ENCODE measurements at regions not wholly inside any gene's neighbourhood (a gene's known extent, or its start where the extent isn't known, plus 50 kb on each side); places are given as distances from the start of the nearest gene placed in this dataset.

DNA sequence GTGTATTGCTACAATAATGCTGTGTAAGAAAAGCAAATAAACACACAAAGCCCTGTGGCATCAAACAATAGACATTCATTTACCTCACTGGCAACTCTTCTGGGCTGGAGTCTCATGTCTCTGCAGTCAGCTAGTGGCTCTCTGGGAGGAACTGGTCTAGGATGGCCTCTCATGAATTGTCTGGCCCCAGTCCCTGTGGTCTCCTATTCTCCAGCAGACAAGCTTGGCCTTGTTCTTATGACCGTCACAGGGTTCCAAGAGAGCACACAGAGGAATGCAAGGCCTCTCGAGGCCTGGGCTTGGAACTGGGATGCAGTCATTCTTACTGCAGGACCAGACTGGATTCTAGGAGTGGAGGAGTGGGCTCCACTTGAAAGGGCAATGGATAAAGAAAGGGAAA is 141.2 kb upstream of the NTM start:
- TF ChIP-seq KLF8 (tag by site-specific recombination; IDR thresholded peaks at IDR 0.05) (no peak), OVOL3 (tag by site-specific recombination; IDR thresholded peaks at IDR 0.05) (no peak), RBAK (tag by site-specific recombination; IDR thresholded peaks at IDR 0.05) (no peak), ZBTB21 (tag by site-specific recombination; IDR thresholded peaks at IDR 0.05) (no peak), MYNN (tag by site-specific recombination; IDR thresholded peaks at IDR 0.05; ENCODE audit: borderline replicate concordance) (no peak), ZSCAN16 (tag by site-specific recombination; IDR thresholded peaks at IDR 0.05) (no peak), ZNF514 (tag by site-specific recombination; IDR thresholded peaks at IDR 0.05) (no peak), ZNF76 (tag by site-specific recombination; IDR thresholded peaks at IDR 0.05; ENCODE audit: borderline replicate concordance, low read depth) (no peak)
- TF ChIP-seq, protein P1, sequence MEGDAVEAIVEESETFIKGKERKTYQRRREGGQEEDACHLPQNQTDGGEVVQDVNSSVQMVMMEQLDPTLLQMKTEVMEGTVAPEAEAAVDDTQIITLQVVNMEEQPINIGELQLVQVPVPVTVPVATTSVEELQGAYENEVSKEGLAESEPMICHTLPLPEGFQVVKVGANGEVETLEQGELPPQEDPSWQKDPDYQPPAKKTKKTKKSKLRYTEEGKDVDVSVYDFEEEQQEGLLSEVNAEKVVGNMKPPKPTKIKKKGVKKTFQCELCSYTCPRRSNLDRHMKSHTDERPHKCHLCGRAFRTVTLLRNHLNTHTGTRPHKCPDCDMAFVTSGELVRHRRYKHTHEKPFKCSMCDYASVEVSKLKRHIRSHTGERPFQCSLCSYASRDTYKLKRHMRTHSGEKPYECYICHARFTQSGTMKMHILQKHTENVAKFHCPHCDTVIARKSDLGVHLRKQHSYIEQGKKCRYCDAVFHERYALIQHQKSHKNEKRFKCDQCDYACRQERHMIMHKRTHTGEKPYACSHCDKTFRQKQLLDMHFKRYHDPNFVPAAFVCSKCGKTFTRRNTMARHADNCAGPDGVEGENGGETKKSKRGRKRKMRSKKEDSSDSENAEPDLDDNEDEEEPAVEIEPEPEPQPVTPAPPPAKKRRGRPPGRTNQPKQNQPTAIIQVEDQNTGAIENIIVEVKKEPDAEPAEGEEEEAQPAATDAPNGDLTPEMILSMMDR (tag by site-specific recombination; IDR thresholded peaks at IDR 0.05), result no peak
- TF ChIP-seq, protein P2, sequence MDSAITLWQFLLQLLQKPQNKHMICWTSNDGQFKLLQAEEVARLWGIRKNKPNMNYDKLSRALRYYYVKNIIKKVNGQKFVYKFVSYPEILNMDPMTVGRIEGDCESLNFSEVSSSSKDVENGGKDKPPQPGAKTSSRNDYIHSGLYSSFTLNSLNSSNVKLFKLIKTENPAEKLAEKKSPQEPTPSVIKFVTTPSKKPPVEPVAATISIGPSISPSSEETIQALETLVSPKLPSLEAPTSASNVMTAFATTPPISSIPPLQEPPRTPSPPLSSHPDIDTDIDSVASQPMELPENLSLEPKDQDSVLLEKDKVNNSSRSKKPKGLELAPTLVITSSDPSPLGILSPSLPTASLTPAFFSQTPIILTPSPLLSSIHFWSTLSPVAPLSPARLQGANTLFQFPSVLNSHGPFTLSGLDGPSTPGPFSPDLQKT (IDR thresholded peaks at IDR 0.05; ENCODE audit: borderline replicate concordance, low read depth, low read length), result no peak
- TF ChIP-seq, protein P3, sequence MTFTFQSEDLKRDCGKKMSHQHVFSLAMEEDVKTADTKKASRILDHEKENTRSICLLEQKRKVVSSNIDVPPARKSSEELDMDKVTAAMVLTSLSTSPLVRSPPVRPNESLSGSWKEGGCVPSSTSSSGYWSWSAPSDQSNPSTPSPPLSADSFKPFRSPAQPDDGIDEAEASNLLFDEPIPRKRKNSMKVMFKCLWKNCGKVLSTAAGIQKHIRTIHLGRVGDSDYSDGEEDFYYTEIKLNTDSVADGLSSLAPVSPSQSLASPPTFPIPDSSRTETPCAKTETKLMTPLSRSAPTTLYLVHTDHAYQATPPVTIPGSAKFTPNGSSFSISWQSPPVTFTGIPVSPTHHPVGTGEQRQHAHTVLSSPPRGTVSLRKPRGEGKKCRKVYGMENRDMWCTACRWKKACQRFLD (tag by site-specific recombination; IDR thresholded peaks at IDR 0.05), result no peak

Data from HEK293 (cell line).